Sigmoid colon (tissue), 3 donors: ENCODE measurements at regions not wholly inside any gene's neighbourhood (a gene's known extent, or its start where the extent isn't known, plus 50 kb on each side); places are given as distances from the start of the nearest gene placed in this dataset.

Experiments
- POLR2A ChIP-seq, 2 donors: fragments of 450-650 bp; IDR thresholded peaks; one replicate each; pipeline ENCODE4 v1.6.1; 2016; ENCODE audit warnings: antibody characterized with exemption in 2 of 2, mild to moderate bottlenecking in 2 of 2, moderate library complexity in 2 of 2
- TF ChIP-seq, protein P1 (sequence below), 4 experiments: fragments of 450-650 bp in 3 of 4; fragments of 200-600 bp in 1 of 4; IDR thresholded peaks; one replicate each; pipeline ENCODE4 v1.5.1; 2016 to 2019; ENCODE audit warnings: antibody characterized with exemption in 4 of 4, mild to moderate bottlenecking in 3 of 4, moderate library complexity in 2 of 4

DNA sequence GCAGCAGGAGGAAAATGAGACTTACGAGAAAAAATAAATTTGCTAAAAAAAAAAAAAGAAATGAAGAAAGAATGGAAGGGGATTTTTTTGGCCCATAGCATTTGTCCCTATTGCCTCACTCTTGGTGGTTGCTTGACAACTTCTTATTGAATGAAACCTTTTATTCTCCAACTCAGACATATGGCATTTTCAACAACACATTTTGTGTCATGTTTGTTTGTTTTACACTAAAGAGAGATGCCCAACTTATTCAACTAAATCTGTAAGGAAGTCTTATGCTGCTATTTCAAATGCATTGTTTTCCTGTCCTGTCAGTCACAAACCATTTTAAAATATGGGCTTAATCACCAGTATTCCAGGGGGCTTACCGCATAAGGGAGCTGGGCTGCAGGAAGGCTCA lies 409.1 kb upstream of the TENM3 start:
- TF ChIP-seq, protein P1, sequence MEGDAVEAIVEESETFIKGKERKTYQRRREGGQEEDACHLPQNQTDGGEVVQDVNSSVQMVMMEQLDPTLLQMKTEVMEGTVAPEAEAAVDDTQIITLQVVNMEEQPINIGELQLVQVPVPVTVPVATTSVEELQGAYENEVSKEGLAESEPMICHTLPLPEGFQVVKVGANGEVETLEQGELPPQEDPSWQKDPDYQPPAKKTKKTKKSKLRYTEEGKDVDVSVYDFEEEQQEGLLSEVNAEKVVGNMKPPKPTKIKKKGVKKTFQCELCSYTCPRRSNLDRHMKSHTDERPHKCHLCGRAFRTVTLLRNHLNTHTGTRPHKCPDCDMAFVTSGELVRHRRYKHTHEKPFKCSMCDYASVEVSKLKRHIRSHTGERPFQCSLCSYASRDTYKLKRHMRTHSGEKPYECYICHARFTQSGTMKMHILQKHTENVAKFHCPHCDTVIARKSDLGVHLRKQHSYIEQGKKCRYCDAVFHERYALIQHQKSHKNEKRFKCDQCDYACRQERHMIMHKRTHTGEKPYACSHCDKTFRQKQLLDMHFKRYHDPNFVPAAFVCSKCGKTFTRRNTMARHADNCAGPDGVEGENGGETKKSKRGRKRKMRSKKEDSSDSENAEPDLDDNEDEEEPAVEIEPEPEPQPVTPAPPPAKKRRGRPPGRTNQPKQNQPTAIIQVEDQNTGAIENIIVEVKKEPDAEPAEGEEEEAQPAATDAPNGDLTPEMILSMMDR (IDR thresholded peaks at IDR 0.05), result no peak
- no peak for TF ChIP-seq POLR2A (IDR thresholded peaks at IDR 0.05)
